ENCODE measurements at regions not wholly inside any gene's neighbourhood (a gene's known extent, or its start where the extent isn't known, plus 50 kb on each side); places are given as distances from the start of the nearest gene placed in this dataset.

- TF ChIP-seq TAF1 (IDR thresholded peaks at IDR 0.05; ENCODE audit: borderline replicate concordance, insufficient read depth, low read length) (no peak), FOXP2 (optimal IDR thresholded peaks at IDR 0.05; ENCODE audit: borderline replicate concordance, extremely low read depth, extremely low read length, insufficient read depth) (no peak), POLR2AphosphoS5 (IDR thresholded peaks at IDR 0.05; ENCODE audit: low read depth, low read length) (no peak), SIN3A (IDR thresholded peaks at IDR 0.05; ENCODE audit: borderline replicate concordance, insufficient read depth, low read length) (no peak), REST (IDR thresholded peaks at IDR 0.05; ENCODE audit: insufficient read depth in 1 of 2, low read depth in 2 of 2, low read length in 2 of 2) (no peak)
Observed at GRCh38 chr4:152224721-152225420, 311.0 kb downstream of the FBXW7 start.

GRCh38 chr4:152224223-152224622, 311.7 kb downstream of the FBXW7 start:
- no peak for TF ChIP-seq SIN3A (IDR thresholded peaks at IDR 0.05; ENCODE audit: borderline replicate concordance, insufficient read depth, low read length)
- no peak for TF ChIP-seq POLR2AphosphoS5 (IDR thresholded peaks at IDR 0.05; ENCODE audit: low read depth, low read length)
- TF ChIP-seq REST (IDR thresholded peaks at IDR 0.05; ENCODE audit: insufficient read depth in 1 of 2, low read depth in 2 of 2, low read length in 2 of 2) = no peak
- no peak for TF ChIP-seq FOXP2 (optimal IDR thresholded peaks at IDR 0.05; ENCODE audit: borderline replicate concordance, extremely low read depth, extremely low read length, insufficient read depth)
- TF ChIP-seq TAF1 (IDR thresholded peaks at IDR 0.05; ENCODE audit: borderline replicate concordance, insufficient read depth, low read length) = no peak

DNA sequence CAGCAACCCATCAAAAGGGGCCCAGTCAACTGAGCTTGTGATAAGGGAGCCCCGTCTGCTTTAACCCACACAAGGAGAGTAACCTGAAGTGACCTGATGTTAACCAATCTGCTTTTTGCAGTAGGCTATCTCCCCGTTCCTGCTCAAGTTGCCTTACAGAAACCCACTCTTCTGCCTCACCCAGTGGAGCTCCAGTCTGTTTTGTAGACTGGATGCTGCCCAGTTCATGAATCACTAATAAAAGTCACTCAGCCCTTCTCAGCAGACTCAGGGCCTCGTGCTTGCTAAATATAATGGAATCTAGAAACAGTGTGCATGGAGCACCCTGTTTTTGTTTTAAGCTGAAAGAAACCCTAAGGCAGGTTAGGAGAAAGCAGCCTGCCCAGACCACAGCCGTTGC, 312.3 kb downstream of the FBXW7 start:
- TF ChIP-seq POLR2AphosphoS5 (IDR thresholded peaks at IDR 0.05; ENCODE audit: low read depth, low read length) = no peak
- no peak for TF ChIP-seq REST (IDR thresholded peaks at IDR 0.05; ENCODE audit: insufficient read depth in 1 of 2, low read depth in 2 of 2, low read length in 2 of 2)
- TF ChIP-seq SIN3A (IDR thresholded peaks at IDR 0.05; ENCODE audit: borderline replicate concordance, insufficient read depth, low read length) = no peak
- TF ChIP-seq TAF1 (IDR thresholded peaks at IDR 0.05; ENCODE audit: borderline replicate concordance, insufficient read depth, low read length) = no peak
- no peak for TF ChIP-seq FOXP2 (optimal IDR thresholded peaks at IDR 0.05; ENCODE audit: borderline replicate concordance, extremely low read depth, extremely low read length, insufficient read depth)

GRCh38 chr4:152221816-152222516, 313.9 kb downstream of the FBXW7 start:
- no peak for TF ChIP-seq SIN3A (IDR thresholded peaks at IDR 0.05; ENCODE audit: borderline replicate concordance, insufficient read depth, low read length)
- TF ChIP-seq POLR2AphosphoS5 (IDR thresholded peaks at IDR 0.05; ENCODE audit: low read depth, low read length) = no peak
- TF ChIP-seq REST (IDR thresholded peaks at IDR 0.05; ENCODE audit: insufficient read depth in 1 of 2, low read depth in 2 of 2, low read length in 2 of 2) = no peak
- no peak for TF ChIP-seq TAF1 (IDR thresholded peaks at IDR 0.05; ENCODE audit: borderline replicate concordance, insufficient read depth, low read length)
- TF ChIP-seq FOXP2 (optimal IDR thresholded peaks at IDR 0.05; ENCODE audit: borderline replicate concordance, extremely low read depth, extremely low read length, insufficient read depth) = no peak

All from PFSK-1 (cell line).